HG03135 (cell line): ENCODE measurements at regions not wholly inside any gene's neighbourhood (a gene's known extent, or its start where the extent isn't known, plus 50 kb on each side); places are given as distances from the start of the nearest gene placed in this dataset.
"Not testable (repeated sequence)": the region's sequence is repeated elsewhere in the genome, so short reads cannot be mapped to it uniquely, and the experiment has no call there.

Experiments
- ATAC-seq: cut with Tn5 transposase; IDR thresholded peaks from one replicate; pipeline ENCODE4 v1.9.1; 2021; ENCODE audit warnings: mild to moderate bottlenecking, moderate library complexity; ENCODE audit not compliant: unreplicated experiment

DNA sequence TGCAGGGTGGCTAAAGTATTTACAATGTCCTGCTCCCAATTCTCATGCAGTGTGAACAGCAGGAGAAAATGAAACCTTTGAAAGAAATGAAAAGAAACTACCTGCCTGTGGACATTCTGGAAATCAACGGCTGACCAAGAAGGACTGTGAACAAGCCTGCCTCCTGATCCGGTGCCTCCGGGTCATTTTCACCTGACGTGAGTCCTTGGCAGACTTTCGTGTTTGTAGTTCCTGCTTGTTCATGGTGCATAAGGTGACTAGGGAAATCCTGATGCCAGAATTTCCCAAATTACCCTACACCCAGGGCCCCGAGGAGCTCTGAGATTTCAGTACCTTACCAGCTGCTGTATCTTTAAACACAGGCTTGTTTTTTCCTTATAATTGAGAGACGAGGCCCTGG lies 317.5 kb downstream of the TLE1 start:
- no peak for ATAC-seq

DNA sequence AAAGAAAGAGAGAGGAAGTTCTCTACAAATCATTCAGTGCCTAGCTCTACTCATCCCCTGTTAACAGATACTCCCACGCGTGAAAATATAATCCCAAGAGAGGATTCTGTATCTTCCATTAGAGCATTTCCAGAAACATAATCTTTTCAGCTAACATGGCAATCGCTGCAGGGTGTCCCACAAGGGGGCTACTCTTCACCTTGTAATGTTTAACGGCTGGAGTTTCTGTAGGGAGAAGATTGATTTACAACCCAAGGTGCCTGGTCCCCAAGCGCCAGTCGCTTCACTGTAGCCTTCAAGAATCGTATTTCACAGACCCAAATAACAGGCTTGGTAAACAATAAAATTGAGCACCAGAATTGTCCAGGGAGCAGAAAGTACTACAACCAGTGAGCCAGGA lies 318.7 kb downstream of the TLE1 start:
- ATAC-seq, result no peak

DNA sequence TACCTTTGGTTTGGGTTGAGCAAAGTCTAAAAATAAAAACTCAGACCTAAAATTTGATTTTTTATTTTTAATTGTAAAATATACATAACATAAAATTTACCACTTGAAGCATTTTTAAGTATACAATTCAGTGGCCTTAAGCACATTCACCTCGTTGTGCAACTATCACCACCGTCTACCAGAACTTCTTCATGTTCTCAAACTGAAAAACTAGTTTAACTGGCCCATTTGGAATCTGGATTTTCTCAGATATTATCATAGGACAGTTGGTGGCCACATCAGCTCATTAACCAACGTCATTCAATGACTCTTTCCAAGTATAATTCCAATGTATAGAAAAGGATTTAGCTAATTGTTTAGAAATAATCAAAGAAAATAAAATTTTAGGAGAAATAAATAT lies 319.3 kb downstream of the TLE1 start:
- ATAC-seq, result no peak

DNA sequence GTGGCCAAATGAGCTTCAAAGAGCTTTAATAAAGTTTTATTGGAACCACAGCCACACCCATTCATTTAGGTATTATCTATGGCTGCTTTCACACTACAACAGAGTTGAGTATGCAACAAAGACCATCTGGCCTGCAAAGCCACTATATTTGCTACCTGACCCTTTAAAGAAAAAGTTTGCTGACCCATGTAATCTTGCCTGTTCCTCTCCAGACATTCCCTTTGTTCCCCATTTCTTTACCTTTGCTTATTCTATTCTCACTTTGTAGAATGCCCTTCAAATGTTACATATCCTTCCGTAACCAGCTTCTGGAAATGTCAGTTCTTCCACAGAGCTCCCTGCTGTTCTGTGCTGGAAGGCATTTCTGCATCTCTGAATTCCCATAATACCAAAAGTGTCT lies 320.2 kb downstream of the TLE1 start:
- no peak for ATAC-seq

DNA sequence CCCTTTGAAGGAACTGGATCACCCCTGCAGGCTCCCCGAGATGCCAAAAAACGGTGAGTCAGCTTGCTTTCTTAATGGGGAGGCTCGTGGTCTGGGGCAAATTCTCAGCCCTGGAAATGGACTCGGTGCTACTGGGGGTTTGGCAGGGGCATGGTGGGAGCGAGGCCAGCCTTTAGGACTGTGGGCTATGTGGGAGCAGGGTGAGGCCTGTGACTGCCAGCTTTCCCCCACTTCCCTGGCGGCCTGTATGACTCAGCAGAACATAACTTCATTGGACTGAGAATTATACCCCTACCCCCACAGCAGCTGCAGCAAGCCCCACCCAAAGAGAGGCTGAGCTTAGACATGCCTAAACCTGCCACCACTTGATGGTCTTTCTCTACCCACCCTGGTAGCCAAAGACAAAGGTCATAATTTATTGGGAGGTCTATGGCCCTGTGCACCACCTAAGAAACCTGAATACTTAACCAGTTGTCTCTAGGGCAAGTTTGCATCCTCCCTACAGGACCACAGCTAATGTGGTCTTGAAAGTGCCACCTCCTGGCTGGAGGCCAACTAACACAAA lies 325.3 kb downstream of the TLE1 start:
- ATAC-seq, result no peak

DNA sequence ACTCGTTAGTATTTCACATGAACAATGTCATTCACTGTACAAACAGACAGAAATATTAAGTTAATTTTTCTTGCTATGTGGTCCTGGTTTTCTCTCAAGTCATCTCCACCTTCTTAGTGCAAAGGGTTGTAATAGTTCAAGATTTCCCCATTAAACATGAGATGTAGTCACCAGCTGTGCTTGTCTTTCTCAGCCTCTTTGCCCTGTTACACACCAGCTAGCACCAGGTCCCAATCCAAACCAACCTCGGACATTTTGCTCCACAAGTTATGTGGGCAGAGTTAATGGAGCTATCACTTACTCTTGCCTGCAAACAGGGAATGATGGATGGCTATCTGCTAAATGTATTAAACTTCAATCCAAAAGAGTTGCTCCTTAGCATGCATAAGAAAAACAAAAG lies 328.1 kb downstream of the TLE1 start:
- no peak for ATAC-seq

DNA sequence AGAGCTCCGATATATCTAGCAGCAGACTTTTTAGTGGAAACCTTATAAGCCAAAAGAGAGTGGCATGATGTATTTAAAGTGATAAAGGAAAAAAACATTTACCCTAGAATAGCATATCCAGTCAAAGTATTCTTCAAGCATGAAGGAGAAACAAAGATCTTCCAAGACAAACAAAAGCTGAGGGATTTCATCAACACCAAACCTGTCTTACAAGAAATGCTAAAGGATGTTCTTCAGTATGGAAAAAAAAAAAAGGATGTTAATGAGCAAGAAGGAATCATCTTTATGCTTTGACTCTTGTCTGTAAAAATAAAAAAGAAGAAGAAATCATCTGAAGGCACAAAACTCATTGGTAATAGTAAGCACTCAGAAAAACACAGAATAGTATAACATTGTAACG lies 338.2 kb downstream of the TLE1 start:
- ATAC-seq, result no peak

DNA sequence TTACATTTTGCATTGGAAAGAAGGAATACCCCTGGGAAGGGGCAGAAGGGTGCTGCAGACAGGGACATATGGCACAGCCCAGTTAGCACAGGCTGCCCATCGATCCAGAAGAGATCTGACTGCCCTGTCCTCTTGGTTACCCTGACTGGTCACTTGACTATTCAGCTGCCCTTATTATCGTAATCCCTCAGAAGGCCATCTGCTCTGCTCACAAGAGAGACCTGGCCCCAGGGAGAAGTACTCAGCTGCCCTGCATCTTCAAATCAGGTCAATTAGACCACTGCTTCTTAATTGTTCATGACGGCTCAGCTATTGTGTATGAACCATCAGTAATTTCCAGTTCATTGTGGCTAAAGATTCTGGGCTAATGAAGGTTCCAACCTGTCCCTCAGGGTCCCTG lies 345.0 kb downstream of the TLE1 start:
- no peak for ATAC-seq

DNA sequence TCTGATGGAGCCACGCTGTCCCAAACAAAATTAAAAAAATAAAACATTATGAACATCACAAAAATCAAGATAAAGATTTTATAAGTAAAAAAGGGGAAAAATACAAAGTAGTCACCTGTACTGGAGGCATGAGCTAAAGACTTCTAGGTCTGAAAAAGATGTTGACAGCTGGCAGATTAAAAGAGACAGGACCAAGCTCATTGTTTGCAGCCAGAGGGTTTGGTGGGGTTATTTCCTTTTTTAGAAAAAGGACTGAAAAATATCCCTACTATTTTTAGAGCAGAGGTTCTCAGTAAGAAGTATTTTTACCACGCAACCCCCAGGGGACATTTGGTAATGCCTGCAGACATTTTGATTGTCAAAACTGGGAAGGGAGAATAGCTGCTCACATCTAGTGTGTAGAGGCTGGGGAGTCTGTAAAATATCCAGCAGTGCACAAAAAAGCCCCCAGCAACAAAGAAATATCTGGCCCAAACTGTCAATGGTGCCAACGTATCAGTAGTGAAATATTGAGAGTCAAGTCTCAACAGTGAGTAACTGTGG lies 353.4 kb downstream of the TLE1 start:
- no peak for ATAC-seq

DNA sequence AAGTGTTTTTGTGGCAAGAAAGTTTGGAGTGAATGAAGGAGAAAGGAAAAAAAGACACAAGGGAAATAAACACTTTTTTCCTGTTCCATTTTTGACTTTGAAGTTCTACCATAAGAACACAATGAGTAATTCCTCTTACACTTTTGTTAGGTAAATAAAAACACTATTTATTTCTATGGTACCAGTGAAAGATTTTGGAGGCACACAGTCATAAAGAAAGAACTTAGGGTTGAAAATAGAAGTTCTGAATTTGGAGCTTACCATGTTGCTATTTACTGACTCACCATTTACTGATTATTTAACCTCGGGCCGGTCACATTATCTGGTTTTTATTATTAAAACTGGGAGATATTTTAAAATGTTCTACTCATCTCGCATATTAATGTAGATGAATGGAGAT lies 367.8 kb downstream of the TLE1 start:
- ATAC-seq, result no peak

DNA sequence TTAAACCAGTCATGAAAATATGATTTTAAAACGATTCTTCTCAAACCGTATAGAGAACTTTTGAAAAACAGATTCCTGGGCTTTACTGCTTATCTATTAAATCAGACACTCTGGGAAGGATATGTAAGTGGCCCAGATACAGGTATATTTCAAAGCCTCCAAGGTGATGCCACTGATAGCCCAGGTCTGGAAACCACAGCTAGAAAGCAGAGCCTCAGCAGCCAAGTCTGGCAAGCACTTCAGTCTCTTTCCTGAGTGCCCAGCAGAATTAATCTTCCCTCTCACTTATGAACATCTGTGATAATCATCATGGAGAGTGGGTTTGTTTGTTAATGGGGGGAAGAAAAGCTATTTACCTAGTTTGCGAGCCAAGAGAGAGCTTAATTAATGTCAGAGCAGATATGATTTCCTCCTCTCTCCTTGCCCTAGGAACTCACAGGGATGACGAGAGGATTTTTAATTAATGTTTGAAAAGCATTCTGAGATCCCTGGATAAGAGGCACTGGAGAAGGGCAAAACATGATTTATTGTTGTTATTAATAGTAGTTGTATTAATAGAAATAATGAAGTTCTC lies 368.4 kb downstream of the TLE1 start:
- no peak for ATAC-seq

DNA sequence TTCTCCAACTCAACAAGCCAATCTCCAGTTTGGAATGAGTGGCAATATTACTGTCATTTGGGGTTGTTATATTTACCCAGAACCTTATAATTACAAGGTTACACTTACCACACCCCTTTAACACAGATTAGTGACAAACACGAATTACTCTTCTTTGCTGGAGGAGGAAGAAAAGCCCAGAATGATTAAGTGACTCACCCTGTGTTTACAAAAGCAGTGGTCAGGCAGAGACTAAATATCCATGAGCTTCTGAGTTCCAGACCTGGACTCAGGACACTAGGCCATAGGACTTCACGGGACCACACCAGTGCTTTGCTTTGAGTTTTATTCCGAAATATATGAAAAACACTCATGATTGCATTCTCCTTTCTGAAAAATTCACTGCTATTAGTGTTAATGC lies 370.8 kb downstream of the TLE1 start:
- no peak for ATAC-seq

DNA sequence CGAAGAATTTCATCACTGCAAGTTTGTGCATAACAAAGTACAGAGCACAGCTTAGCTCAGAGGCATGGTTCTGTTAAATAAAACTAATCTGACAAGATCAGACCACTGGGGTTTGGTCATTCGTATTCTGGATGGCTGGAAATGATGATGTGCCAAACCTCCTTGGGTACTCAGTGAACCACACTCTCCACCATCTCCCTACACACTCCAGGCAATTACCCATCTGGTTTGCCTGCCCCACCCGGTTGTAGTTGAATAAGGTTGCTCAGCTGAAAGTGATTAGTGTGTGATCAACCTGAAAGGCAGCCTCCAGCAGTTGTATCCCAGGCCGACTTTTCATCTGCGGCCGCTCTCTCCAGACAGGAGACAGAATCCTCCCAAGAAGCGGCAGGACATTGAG lies 371.4 kb downstream of the TLE1 start:
- no peak for ATAC-seq

DNA sequence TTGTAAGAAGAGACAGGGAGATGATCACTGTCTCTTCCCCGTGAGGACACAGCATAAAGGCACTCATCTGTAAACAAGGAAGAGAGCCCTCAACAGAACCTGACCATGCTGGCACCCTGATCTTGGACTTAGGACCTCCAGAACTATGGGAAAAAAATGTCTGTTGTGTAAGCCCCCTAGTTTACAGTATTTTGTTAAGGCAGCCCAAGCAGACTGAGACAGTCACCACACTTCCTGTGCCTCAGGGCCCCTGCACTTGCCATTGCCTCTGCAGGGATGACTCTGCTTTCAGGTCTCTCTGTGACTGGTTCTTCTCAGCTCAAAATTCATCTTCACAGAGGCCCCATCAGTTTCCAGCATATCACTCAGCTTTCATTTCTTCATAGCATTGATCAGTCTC lies 372.1 kb downstream of the TLE1 start:
- ATAC-seq, result no peak

DNA sequence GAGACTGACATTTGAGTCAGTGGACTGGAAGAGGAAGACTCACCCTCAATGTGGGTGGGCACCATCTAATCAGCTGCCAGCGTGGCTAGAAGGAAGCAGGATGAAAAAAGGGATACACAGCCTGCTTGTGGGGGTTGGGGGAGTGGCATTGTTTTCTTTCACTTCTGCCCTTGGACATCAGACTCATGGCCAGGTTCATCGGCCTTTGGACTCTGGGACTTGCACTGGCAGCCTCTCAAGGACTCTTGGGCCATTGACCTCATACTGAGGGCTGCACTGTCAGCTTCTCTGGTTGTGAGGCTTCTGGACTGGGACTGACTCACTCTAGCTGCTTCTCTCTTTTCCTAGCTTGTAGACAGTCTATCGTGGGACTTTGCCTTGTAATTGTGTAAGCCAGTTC lies 374.9 kb downstream of the TLE1 start:
- ATAC-seq, result no peak

DNA sequence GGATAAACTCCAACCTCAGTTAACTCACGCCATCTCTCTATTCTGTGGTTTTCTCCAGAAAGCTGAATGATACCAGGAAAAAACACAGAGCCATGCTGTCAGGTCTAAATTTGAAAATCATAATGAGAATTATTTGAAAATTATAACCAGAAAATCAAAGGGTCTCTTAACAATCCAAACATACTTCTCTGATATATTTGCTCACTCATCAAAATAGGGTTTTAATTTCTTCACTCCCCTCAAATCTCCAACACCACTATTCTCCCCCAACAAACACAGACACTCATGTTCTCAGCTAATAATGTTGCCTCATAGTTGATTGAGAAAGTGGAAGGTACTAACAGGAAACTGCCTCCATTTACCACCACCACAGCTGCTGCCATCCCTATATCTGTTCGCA lies 375.5 kb downstream of the TLE1 start:
- ATAC-seq, result no peak

DNA sequence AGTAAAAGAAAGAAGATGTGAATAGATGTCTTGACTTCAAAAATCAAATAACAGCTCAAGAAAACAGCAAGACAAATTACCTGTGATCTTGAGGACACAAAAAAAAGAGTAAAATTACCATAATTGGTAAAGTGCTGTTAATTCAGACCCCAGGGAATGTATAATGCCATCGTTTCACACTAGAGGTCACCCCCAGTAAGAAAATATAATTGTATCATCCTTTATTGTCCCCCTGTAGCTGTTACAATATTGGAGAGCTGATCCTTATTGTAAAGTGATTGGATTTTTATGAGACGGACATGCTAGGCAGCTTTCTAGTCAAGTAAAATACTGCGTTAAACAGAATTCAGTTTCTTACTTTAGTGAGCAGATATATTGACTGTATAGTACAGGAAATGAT lies 377.0 kb downstream of the TLE1 start:
- ATAC-seq, result no peak

DNA sequence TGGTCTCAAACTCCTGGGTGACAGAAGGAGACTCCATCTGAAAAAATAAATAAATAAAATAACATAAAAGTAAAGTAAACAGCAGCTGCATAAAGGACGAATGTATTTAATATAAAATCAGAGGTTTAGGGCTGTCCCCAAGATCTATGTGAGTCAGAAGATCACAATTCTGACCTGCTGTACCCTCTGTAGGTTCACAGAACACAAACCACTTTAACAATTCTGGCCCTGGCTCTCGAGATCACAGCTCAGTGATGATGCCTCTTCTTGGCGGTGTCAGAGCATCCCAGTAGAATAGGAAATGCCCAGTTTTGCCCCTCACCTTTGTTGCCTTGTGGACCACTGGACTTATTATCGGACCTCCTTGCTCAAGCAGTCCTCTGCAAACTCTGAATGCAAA lies 380.9 kb downstream of the TLE1 start:
- ATAC-seq, result no peak

DNA sequence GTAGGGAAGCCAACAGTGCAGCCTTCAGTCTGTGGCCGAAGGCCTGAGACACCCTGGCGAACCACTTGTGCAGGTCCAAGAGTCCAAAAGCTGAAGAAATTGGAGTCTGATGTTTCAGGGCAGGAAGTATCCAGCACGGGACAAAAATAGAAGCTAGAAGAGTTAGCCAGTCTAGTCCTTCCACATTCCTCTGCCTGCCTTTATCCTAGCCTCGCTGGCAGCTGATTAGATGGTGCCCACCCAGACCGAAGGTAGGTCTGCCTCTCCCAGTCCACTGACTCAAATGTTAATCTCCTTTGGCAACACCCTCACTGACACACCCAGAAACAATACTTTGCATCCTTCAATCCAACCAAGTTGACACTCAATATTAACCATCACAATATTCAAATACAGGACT lies 381.6 kb downstream of the TLE1 start:
- not testable (repeated sequence) for ATAC-seq

DNA sequence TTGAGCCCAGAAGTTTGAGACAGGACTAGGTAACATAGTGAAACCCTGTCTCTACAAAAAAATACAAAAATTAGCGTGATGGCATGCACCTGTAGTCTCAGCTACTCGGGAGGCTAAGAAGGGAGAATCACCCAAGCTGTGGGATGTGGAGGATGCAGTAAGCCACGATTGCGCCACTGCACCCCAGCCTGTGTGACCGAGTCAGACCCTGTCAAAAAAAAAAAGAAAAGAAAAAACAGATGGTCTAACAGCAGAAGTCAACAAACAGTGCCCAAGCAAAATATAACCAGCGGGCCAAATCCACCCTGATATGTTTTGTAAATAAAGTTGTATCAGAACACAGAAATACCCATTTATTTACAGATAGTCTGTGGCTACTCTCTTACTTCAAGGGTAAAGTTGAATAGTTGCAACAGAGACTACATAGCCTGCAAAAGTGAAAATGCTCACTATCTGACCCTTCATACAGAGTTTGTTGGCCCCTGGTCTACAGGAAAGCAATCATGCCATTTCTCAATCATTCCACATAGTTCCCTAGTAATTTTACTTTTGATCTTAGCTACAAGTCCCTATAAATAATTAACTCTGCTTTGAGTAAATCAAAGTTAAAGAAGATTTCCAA lies 383.7 kb downstream of the TLE1 start:
- no peak for ATAC-seq

DNA sequence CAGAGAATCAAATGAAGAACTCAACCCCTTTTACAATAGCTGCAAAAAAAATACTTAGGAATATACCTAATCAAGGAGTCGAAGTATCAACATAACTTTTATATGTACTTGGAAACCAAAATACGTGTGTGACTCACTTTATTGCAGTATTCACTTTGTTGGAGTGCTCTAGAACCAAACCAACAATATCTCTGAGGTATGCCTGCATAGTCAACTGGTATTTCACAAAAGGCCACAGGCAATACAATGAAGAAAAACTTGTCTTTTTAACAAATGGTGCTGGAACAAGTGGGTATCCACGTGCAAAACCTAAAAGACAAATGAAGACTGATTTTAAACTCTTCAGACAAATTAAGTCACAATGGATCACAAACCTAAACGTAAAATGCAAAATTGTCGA lies 385.7 kb downstream of the TLE1 start:
- ATAC-seq, result no peak

DNA sequence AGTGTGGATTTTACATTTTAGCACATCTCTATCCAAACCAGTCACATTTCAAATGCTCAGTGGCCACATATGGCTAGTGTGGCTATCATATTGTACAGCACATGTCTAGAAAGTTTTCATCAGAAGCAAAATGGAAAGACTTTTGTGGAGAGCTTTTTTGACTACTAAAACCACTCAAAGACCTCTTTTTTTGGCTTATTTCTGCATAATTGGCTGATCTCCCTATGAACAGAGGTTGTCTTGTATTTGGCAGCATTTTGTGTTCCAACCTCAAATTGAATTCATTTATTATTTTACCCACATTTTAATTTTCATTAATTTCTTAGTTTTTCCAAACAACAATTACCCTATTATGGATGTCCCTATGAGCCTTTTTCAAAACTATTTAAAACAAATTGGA lies 395.7 kb downstream of the TLE1 start:
- ATAC-seq, result no peak
